HEK293 (cell line): ENCODE measurements at regions not wholly inside any gene's neighbourhood (a gene's known extent, or its start where the extent isn't known, plus 50 kb on each side); places are given as distances from the start of the nearest gene placed in this dataset.

ENCODE experiments used
- CTCF ChIA-PET: fragments of 350-600 bp; formaldehyde crosslinking; extraction: SDS; loops from one replicate; lab custom pipeline; 2021; ENCODE audit warnings: antibody characterized with exemption; lab: Yijun Ruan, JAX
- POLR2A ChIA-PET: fragments of 300-600 bp; formaldehyde crosslinking; extraction: SDS; loops from one replicate; lab custom pipeline; 2020; ENCODE audit warnings: antibody characterized with exemption, inconsistent platforms; lab: Yijun Ruan, JAX
- H3K27ac ChIP-seq: fragments of 200-500 bp; sonication (Bioruptor generic); 2 replicates; pipeline ENCODE4 v1.5.1; 2014; ENCODE audit warnings: low read depth, low read length, control low read depth, inconsistent platforms; ENCODE audit errors: extremely low read depth
- H3K36me3 ChIP-seq, 2 experiments: fragments of 200-500 bp in 1 of 2; sonication (Bioruptor generic) in 1 of 2; 1 replicate in 1 of 2; 2 replicates in 1 of 2; pipeline ENCODE4 v1.5.1; 2014 to 2017; ENCODE audit warnings: inconsistent platforms in 2 of 2, low read length in 2 of 2; ENCODE audit not compliant: control insufficient read depth in 2 of 2, insufficient read depth in 1 of 2
- H3K4me1 ChIP-seq: fragments of 200-500 bp; sonication (Bioruptor generic); 2 replicates; pipeline ENCODE4 v1.5.1; 2014; ENCODE audit warnings: mild to moderate bottlenecking, low read length, inconsistent platforms; ENCODE audit not compliant: control insufficient read depth, insufficient read depth
- H3K4me3 ChIP-seq: 2 replicates; pipeline ENCODE4 v1.5.1; 2011; ENCODE audit warnings: low read depth, mild to moderate bottlenecking, control low read depth, low read length, moderate library complexity
- H3K9me3 ChIP-seq: fragments of 200-500 bp; sonication (Bioruptor generic); 2 replicates; pipeline ENCODE4 v1.5.1; 2014; ENCODE audit warnings: low read depth, low read length, inconsistent platforms; ENCODE audit not compliant: control insufficient read depth, insufficient read depth
- HOXD13 ChIP-seq: sonication (generic); formaldehyde crosslinking; IDR thresholded peaks from 2 replicates; pipeline ENCODE4 v1.8.0; 2022; ENCODE audit warnings: missing genetic modification reagents, borderline replicate concordance
- MZF1 ChIP-seq: fragments of 450-650 bp; formaldehyde crosslinking; IDR thresholded peaks from 2 replicates; pipeline ENCODE4 v1.5.1; 2017; ENCODE audit warnings: missing biosample characterization, missing genetic modification characterization, borderline replicate concordance
- SP7 ChIP-seq: fragments of 450-650 bp; formaldehyde crosslinking; IDR thresholded peaks from 2 replicates; pipeline ENCODE4 v1.5.1; 2016; ENCODE audit warnings: missing biosample characterization, missing genetic modification characterization
- YY1 ChIP-seq: fragments of 450-650 bp; formaldehyde crosslinking; IDR thresholded peaks from 2 replicates; pipeline ENCODE4 v1.5.1; 2018; ENCODE audit warnings: missing biosample characterization, missing genetic modification characterization
- ZBTB7A ChIP-seq: fragments of 450-650 bp; formaldehyde crosslinking; IDR thresholded peaks from 2 replicates; pipeline ENCODE4 v1.5.1; 2016; ENCODE audit warnings: low read depth, missing biosample characterization, missing genetic modification characterization
- ZNF114 ChIP-seq: fragments of 450-650 bp; formaldehyde crosslinking; IDR thresholded peaks from 2 replicates; pipeline ENCODE4 v1.5.0; 2017; ENCODE audit warnings: missing biosample characterization, missing genetic modification characterization
- ZNF202 ChIP-seq: fragments of 450-650 bp; formaldehyde crosslinking; IDR thresholded peaks from 2 replicates; pipeline ENCODE4 v1.5.1; 2016; ENCODE audit warnings: missing biosample characterization, missing genetic modification characterization, borderline replicate concordance
- ZNF221 ChIP-seq: fragments of 450-650 bp; formaldehyde crosslinking; IDR thresholded peaks from 2 replicates; pipeline ENCODE4 v1.5.1; 2017; ENCODE audit warnings: missing biosample characterization, missing genetic modification characterization, borderline replicate concordance
- ZNF26 ChIP-seq: fragments of 450-650 bp; formaldehyde crosslinking; IDR thresholded peaks from 2 replicates; pipeline ENCODE4 v1.5.1; 2016; ENCODE audit warnings: missing biosample characterization, missing genetic modification characterization
- ZNF266 ChIP-seq: fragments of 450-650 bp; formaldehyde crosslinking; IDR thresholded peaks from 2 replicates; pipeline ENCODE4 v1.5.1; 2016; ENCODE audit warnings: missing biosample characterization, missing genetic modification characterization, low read depth
- ZNF274 ChIP-seq, 2 experiments: fragments of 200-500 bp in 1 of 2; fragments of 450-650 bp in 1 of 2; sonication (Bioruptor generic) in 1 of 2; formaldehyde crosslinking in 1 of 2; IDR thresholded peaks; 2 replicates each; pipeline versions ENCODE4 v1.5.1 to v1.6.1; 2014 to 2016; ENCODE audit warnings: borderline replicate concordance in 1 of 2, inconsistent platforms in 1 of 2, low read length in 1 of 2, missing biosample characterization in 1 of 2, missing genetic modification characterization in 1 of 2
- ZNF362 ChIP-seq: fragments of 450-650 bp; formaldehyde crosslinking; IDR thresholded peaks from 2 replicates; pipeline ENCODE4 v1.5.1; 2016; ENCODE audit warnings: missing biosample characterization, missing genetic modification characterization
- ZNF394 ChIP-seq: fragments of 450-650 bp; formaldehyde crosslinking; IDR thresholded peaks from 2 replicates; pipeline ENCODE4 v1.5.1; 2016; ENCODE audit warnings: missing biosample characterization, missing genetic modification characterization, mild to moderate bottlenecking, moderate library complexity, borderline replicate concordance
- ZNF449 ChIP-seq: fragments of 450-650 bp; formaldehyde crosslinking; IDR thresholded peaks from 2 replicates; pipeline ENCODE4 v1.5.1; 2017; ENCODE audit warnings: missing biosample characterization, mild to moderate bottlenecking, missing genetic modification characterization, moderate library complexity
- ZNF596 ChIP-seq: fragments of 450-650 bp; IDR thresholded peaks from 2 replicates; pipeline ENCODE4 v1.5.0; 2018; ENCODE audit warnings: missing biosample characterization, mild to moderate bottlenecking, missing genetic modification characterization, moderate library complexity
- ZNF610 ChIP-seq: fragments of 450-650 bp; formaldehyde crosslinking; IDR thresholded peaks from 2 replicates; pipeline ENCODE4 v1.5.1; 2016; ENCODE audit warnings: missing biosample characterization, missing genetic modification characterization, borderline replicate concordance
- ZNF624 ChIP-seq: fragments of 450-650 bp; formaldehyde crosslinking; IDR thresholded peaks from 2 replicates; pipeline ENCODE4 v1.5.1; 2017; ENCODE audit warnings: missing biosample characterization, missing genetic modification characterization
- ZNF692 ChIP-seq: fragments of 450-650 bp; formaldehyde crosslinking; IDR thresholded peaks from 2 replicates; pipeline ENCODE4 v1.5.1; 2016; ENCODE audit warnings: missing biosample characterization, missing genetic modification characterization
- ZNF785 ChIP-seq: fragments of 450-650 bp; formaldehyde crosslinking; IDR thresholded peaks from 2 replicates; pipeline ENCODE4 v1.5.1; 2016; ENCODE audit warnings: missing biosample characterization, missing genetic modification characterization
- ZSCAN23 ChIP-seq: fragments of 450-650 bp; formaldehyde crosslinking; IDR thresholded peaks from 2 replicates; pipeline ENCODE4 v1.5.1; 2016; ENCODE audit warnings: missing biosample characterization, missing genetic modification characterization

- TF ChIP-seq ZNF624 (no peak), HOXD13 (no peak), ZNF449 (tag by site-specific recombination) (no peak), ZNF202 (no peak), MZF1 (tag by site-specific recombination) (no peak)
Measured at GRCh38 chr11:122319691-122320620, 203.9 kb upstream of the BLID start (continued).

- no peaks in the 10 kb centered on the region for H3K9me3 ChIP-seq
- H3K4me1 ChIP-seq, result no peaks in the 10 kb centered on the region; the same call in 1 of the 2 replicates
- ChIA-PET CTCF (interaction anchor here (0.6 kb wide), 1 partner anchor 116 kb away, joined by 3 read pairs; no protein-coding TSS in a partner anchor), POLR2A (interaction anchor here (0.6 kb wide), 1 partner anchor 132 kb away, joined by 3 read pairs; no protein-coding TSS in a partner anchor)
- no peak for TF ChIP-seq ZSCAN23 (tag by site-specific recombination)
- no peak for TF ChIP-seq YY1 (tag by site-specific recombination)
- TF ChIP-seq ZNF596 (tag by site-specific recombination), result no peak
- TF ChIP-seq ZNF692, result no peak
- no peak for TF ChIP-seq ZNF221 (tag by site-specific recombination)
- TF ChIP-seq ZNF274 (IDR thresholded peaks at IDR 0.05; ENCODE audit: low read length), result no peak
- TF ChIP-seq ZNF274 (tag by site-specific recombination; IDR thresholded peaks at IDR 0.05; ENCODE audit: borderline replicate concordance), result no peak
- TF ChIP-seq ZBTB7A (tag by site-specific recombination), result no peak
- no peaks in the 10 kb centered on the region for H3K36me3 ChIP-seq
- no peak overlapping the region for H3K4me3 ChIP-seq
- no peak overlapping the region for H3K27ac ChIP-seq
Measured at GRCh38 chr11:122319085-122319484, 203.1 kb upstream of the BLID start.

- no peak overlapping the region for H3K4me3 ChIP-seq
- no peaks in the 10 kb centered on the region for H3K36me3 ChIP-seq
- no peak overlapping the region for H3K27ac ChIP-seq
- CTCF ChIA-PET, result no interaction called here
- no peaks in the 10 kb centered on the region; the same call in 1 of the 2 replicates for H3K4me1 ChIP-seq
- TF ChIP-seq ZNF785, result no peak
- H3K9me3 ChIP-seq, result no peaks in the 10 kb centered on the region
- POLR2A ChIA-PET, result no interaction called here
Measured at GRCh38 chr11:122317305-122317704, 201.3 kb upstream of the BLID start.

- no peaks in the 10 kb centered on the region; the same call in 1 of the 2 replicates for H3K4me1 ChIP-seq
- no peak overlapping the region for H3K27ac ChIP-seq
- H3K36me3 ChIP-seq, result no peaks in the 10 kb centered on the region
- POLR2A ChIA-PET, result no interaction called here
- no peaks in the 10 kb centered on the region for H3K9me3 ChIP-seq
- CTCF ChIA-PET, result interaction anchor here (0.6 to 0.7 kb wide), 2 partner anchors 59 to 241 kb away, joined by 3 read pairs; no protein-coding TSS in a partner anchor
- no peak overlapping the region for H3K4me3 ChIP-seq
- TF ChIP-seq ZNF114 (no peak), ZNF26 (tag by site-specific recombination) (no peak), ZNF266 (no peak), SP7 (no peak), ZNF394 (tag by site-specific recombination) (no peak), ZNF610 (tag by site-specific recombination) (no peak), ZNF362 (tag by site-specific recombination) (no peak)
Measured at GRCh38 chr11:122313581-122313980, 197.6 kb upstream of the BLID start.
